AG08395 (cell line): ENCODE measurements at regions not wholly inside any gene's neighbourhood (a gene's known extent, or its start where the extent isn't known, plus 50 kb on each side); places are given as distances from the start of the nearest gene placed in this dataset.

Experiments used
- DNase-seq: peaks from one replicate; pipeline ENCODE4 v3.0.0; 2012; ENCODE audit warnings: mixed read lengths, low spot score

GRCh38 chr3:24033818-24034217, 88.7 kb downstream of the NR1D2 start:
- no peak for DNase-seq

- no peak for DNase-seq
Measured at GRCh38 chr3:24034464-24034863, 89.4 kb downstream of the NR1D2 start.

- no peak for DNase-seq
Measured at GRCh38 chr3:24037971-24038370, 92.9 kb downstream of the NR1D2 start.

- DNase-seq, result no peak
Measured at GRCh38 chr3:24040311-24040710, 95.2 kb downstream of the NR1D2 start.

GRCh38 chr3:24042174-24043059, 97.3 kb downstream of the NR1D2 start:
- peak; percentile 31 for DNase-seq

- no peak for DNase-seq
Measured at GRCh38 chr3:24043168-24043567, 98.1 kb downstream of the NR1D2 start.

- DNase-seq, result no peak
Measured at GRCh38 chr3:24043985-24044384, 98.9 kb downstream of the NR1D2 start.

- no peak for DNase-seq
Measured at GRCh38 chr3:24046214-24046613, 101.1 kb downstream of the NR1D2 start.

- DNase-seq, result no peak
Measured at GRCh38 chr3:24047513-24047912, 102.4 kb downstream of the NR1D2 start.

GRCh38 chr3:24048843-24049242, 103.8 kb downstream of the NR1D2 start:
- peak; percentile 62 for DNase-seq

- peak; percentile 28 for DNase-seq
Measured at GRCh38 chr3:24052446-24052845, 107.4 kb downstream of the NR1D2 start.

- DNase-seq, result no peak
Measured at GRCh38 chr3:24058940-24059705, 114.0 kb downstream of the NR1D2 start.

GRCh38 chr3:24060055-24060454, 115.0 kb downstream of the NR1D2 start:
- DNase-seq, result peak; percentile 81

- no peak for DNase-seq
Measured at GRCh38 chr3:24062916-24063315, 117.8 kb downstream of the NR1D2 start.
